Nephron progenitor cell (in vitro differentiated cells): ENCODE measurements at regions not wholly inside any gene's neighbourhood (a gene's known extent, or its start where the extent isn't known, plus 50 kb on each side); places are given as distances from the start of the nearest gene placed in this dataset.

Experiments used
- DNase-seq: peaks from one replicate; pipeline ENCODE4 v3.0.0; 2021
- H3K27ac Mint-ChIP-seq: 2 replicates; pipeline ENCODE4 v1.8.0; 2021; ENCODE audit warnings: mild to moderate bottlenecking, moderate library complexity, mixed read lengths
- H3K27me3 Mint-ChIP-seq: 2 replicates; pipeline ENCODE4 v1.8.0; 2021; ENCODE audit warnings: mild to moderate bottlenecking, low read depth, mixed read lengths; ENCODE audit not compliant: poor library complexity
- H3K36me3 Mint-ChIP-seq: 2 replicates; pipeline ENCODE4 v1.8.0; 2021; ENCODE audit warnings: low read depth, mixed read lengths
- H3K4me1 Mint-ChIP-seq: 2 replicates; pipeline ENCODE4 v1.8.0; 2021; ENCODE audit warnings: mixed read lengths
- H3K4me3 Mint-ChIP-seq: 2 replicates; pipeline ENCODE4 v1.8.0; 2021; ENCODE audit warnings: mild to moderate bottlenecking, moderate library complexity, mixed read lengths
- H3K9me3 Mint-ChIP-seq: 2 replicates; pipeline ENCODE4 v1.8.0; 2021; ENCODE audit warnings: mild to moderate bottlenecking, moderate library complexity, mixed read lengths
- CTCF ChIP-seq: fragments of 200-600 bp; sonication (generic); IDR thresholded peaks from 2 replicates; pipeline ENCODE4 v1.5.0; 2021; ENCODE audit warnings: antibody characterized with exemption

DNA sequence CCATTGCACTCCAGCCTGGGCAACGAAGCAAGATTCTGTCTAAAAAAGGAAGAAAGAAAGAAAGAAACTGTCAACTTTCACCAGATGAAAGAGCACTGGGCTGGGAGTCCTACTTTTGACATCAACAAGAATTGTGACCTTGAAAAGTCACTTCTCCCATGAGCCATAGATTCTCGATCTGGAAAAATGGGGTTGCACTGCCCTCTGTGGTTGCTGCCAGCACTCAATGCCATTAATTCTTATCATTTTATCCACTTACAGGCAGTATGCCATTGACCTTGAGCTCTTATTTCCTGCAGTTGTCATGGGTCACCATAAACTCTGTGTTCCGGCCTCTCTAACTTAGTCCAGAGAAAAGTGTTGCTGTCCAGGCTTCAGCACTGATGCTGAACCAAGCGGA lies 137.2 kb downstream of the NOC3L start:
- H3K9me3 Mint-ChIP-seq, result no peaks in the 10 kb centered on the region
- DNase-seq, result no peak
- peaks cover 4% of the 10 kb centered on the region for H3K27me3 Mint-ChIP-seq
- H3K27ac Mint-ChIP-seq, result peak overlapping the region; percentile 64
- H3K4me1 Mint-ChIP-seq, result no peaks in the 10 kb centered on the region
- no peak overlapping the region for H3K4me3 Mint-ChIP-seq
- no peak for TF ChIP-seq CTCF
- no peaks in the 10 kb centered on the region for H3K36me3 Mint-ChIP-seq

DNA sequence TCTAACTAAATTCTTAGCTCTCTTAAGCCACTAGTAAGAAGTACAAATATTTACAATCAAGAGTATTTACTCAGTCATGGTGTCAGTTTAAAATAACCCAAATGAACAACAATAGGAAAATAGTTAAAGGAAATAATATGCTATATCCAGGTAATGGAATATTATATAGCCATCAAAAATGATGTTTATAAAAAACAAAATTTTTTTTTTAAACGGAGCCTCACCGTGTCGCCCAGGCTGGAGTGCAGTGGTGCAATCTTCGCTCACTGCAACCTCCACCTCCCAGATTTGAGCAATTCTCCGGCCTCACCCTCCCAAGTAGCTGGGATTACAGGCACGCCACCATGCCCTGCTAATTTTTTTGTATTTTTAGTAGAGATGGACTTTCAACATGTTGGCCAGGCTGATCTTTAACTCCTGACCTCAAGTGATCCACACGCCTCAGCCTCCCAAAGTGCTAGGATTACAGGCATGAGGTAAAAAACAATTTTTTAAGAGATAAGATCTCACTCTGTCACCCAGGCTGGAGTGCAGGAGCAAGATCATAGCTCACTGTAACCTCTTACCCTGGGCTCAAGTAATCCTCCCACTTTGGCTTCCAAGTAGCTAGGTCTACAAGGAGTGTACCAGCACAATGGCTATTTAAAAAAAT lies 132.5 kb downstream of the NOC3L start:
- TF ChIP-seq CTCF, result no peak
- no peak overlapping the region for H3K4me3 Mint-ChIP-seq
- no peak overlapping the region for H3K27ac Mint-ChIP-seq
- no peak for DNase-seq
- peaks cover 4% of the 10 kb centered on the region for H3K27me3 Mint-ChIP-seq
- H3K9me3 Mint-ChIP-seq, result peaks cover 4% of the 10 kb centered on the region
- no peaks in the 10 kb centered on the region for H3K4me1 Mint-ChIP-seq
- no peaks in the 10 kb centered on the region for H3K36me3 Mint-ChIP-seq

DNA sequence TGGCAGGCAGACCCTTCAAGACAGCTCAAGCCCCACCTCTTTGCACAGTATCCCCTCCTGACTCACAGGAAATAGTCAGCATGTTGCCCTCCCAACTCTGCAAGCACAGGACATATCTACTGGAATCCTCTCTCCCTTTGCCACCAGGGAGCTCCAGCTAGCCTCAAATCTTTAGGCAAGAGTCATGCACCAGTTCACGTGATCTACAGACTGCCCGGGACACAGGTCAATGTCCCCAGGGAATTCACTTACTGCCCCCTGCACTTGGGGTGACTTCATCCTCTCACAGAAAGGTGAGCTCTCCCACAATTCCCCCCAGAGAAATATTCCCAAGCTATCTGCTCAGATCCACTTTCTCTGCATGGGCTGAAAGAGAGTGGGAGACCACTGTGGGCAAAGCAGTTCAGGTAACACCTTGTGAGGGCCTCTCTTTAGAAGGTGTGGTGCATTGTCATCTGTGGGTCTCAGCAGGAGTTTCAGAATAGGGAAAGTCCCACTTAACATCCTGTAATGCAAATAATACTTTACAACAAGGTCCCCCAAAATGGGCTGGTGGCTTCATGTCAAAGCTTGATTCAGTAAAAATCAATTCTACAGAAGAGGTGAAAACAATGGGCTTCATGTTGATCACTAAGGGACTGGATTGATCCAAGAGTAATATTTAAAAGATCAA lies 129.9 kb downstream of the NOC3L start:
- no peak overlapping the region for H3K4me3 Mint-ChIP-seq

DNA sequence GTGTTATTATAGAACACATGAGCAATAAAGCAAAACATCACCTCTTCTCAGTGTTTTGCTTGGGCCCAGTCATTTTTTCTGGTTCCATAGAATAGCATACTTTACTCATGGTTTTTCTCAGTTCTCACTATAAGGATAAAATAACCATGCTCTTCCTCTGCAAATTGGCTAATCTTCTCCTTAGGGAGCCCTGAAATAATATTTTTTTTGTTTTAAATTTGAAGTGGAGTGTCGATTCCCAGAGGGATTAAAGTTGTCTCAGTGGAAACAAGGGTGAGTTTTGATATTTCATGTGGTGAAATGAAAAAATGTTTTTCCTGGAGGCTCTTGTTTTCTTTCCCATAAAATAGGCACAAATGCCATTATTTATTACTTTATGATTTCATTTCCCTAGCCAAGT lies 127.3 kb downstream of the NOC3L start:
- Mint-ChIP-seq H3K4me1 (no peaks in the 10 kb centered on the region), H3K27ac (no peak overlapping the region), H3K36me3 (no peaks in the 10 kb centered on the region), H3K9me3 (peaks cover 4% of the 10 kb centered on the region), H3K27me3 (no peaks in the 10 kb centered on the region), H3K4me3 (no peak overlapping the region)
- no peak for TF ChIP-seq CTCF
- no peak for DNase-seq

More for the DNA sequence above, 129.9 kb downstream of the NOC3L start:
- Mint-ChIP-seq H3K9me3 (peaks cover 4% of the 10 kb centered on the region), H3K4me1 (no peaks in the 10 kb centered on the region), H3K27ac (no peak overlapping the region), H3K36me3 (no peaks in the 10 kb centered on the region), H3K27me3 (peaks cover 4% of the 10 kb centered on the region)
- DNase-seq, result no peak
- TF ChIP-seq CTCF, result no peak

- H3K27me3 Mint-ChIP-seq, result no peaks in the 10 kb centered on the region
- no peak for DNase-seq
- no peak for TF ChIP-seq CTCF
- no peak overlapping the region for H3K4me3 Mint-ChIP-seq
- no peaks in the 10 kb centered on the region for H3K36me3 Mint-ChIP-seq
- no peak overlapping the region for H3K27ac Mint-ChIP-seq
- H3K9me3 Mint-ChIP-seq, result no peaks in the 10 kb centered on the region
- H3K4me1 Mint-ChIP-seq, result no peaks in the 10 kb centered on the region
Observed at GRCh38 chr10:94238006-94238617, 124.6 kb downstream of the NOC3L start.
